ENCODE measurements at regions not wholly inside any gene's neighbourhood (a gene's known extent, or its start where the extent isn't known, plus 50 kb on each side); places are given as distances from the start of the nearest gene placed in this dataset.

- TF ChIP-seq CTCF (conservative IDR thresholded peaks at IDR 0.05; ENCODE audit: low read length) (no peak), EZH2phosphoT487 (IDR thresholded peaks at IDR 0.05; ENCODE audit: borderline replicate concordance, low read depth, low read length) (no peak)
These were observed 126.4 kb upstream of the SMAD3 start for GRCh38 chr15:66939016-66939415.

Measured in OCI-LY7 (cell line).